ENCODE measurements at regions not wholly inside any gene's neighbourhood (a gene's known extent, or its start where the extent isn't known, plus 50 kb on each side); places are given as distances from the start of the nearest gene placed in this dataset.
"Not testable (repeated sequence)": the region's sequence is repeated elsewhere in the genome, so short reads cannot be mapped to it uniquely, and the experiment has no call there.

GRCh38 chr7:69087281-69087680 is 511.0 kb upstream of the AUTS2 start:
- not testable (repeated sequence) for TF ChIP-seq CTCF, POLR2A (IDR thresholded peaks at IDR 0.05)
